DND-41 (cell line): ENCODE measurements at regions not wholly inside any gene's neighbourhood (a gene's known extent, or its start where the extent isn't known, plus 50 kb on each side); places are given as distances from the start of the nearest gene placed in this dataset.

Source experiments
- CTCF ChIP-seq: IDR thresholded peaks from 2 replicates; pipeline ENCODE4 v1.5.1; 2012; ENCODE audit warnings: borderline replicate concordance, low read length, moderate library complexity, mild to moderate bottlenecking; ENCODE audit not compliant: poor library complexity, severe bottlenecking; ENCODE audit errors: extremely low read depth
- EZH2 ChIP-seq: IDR thresholded peaks from 3 replicates; pipeline ENCODE4 v1.6.1; 2012; ENCODE audit warnings: borderline replicate concordance, low read depth, mild to moderate bottlenecking, moderate library complexity, low read length, inconsistent platforms; ENCODE audit not compliant: severe bottlenecking

DNA sequence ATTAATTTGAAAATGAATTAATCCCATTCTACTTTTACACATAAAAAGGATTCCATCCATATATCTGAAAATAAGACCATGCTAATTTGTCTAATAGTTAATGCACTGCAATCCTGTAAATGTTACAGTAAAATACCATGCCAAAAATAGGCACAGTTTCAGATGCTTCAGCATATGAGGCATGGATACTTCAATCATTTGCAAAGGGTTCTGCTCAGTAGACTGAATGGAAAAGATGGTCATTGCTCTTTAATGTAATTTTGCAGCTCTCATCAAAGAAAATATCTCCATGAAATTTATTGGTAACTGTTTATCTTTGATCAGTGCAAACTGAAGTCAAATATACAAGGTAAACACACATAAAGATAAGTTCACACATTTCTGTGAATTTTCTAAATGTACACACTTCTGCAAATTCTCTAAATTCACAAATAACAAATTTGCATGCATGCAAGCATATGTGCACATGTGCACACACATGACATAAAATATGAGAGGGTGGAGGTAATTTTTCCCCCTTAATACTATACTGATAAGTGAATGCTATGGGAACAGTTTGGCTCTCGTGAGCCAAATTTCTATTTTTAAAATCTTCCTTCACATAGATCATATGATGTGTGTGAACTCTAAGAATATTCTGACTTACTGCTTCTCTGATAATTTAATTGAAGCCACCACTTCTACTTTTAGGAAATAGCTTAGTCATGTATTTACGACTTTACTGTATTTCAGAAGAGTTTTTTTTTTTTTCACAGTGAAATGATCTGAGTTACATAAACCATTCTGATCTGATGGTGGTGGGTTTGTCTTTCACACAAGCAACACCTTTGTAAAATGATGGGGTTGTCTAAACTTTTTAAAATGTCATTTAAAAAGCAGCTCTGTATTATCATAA lies 996.8 kb upstream of the CITED2 start:
- TF ChIP-seq CTCF: no peak
- TF ChIP-seq EZH2: no peak
